KG1 (cell line): ENCODE measurements at regions not wholly inside any gene's neighbourhood (a gene's known extent, or its start where the extent isn't known, plus 50 kb on each side); places are given as distances from the start of the nearest gene placed in this dataset.
"Not testable (repeated sequence)": the region's sequence is repeated elsewhere in the genome, so short reads cannot be mapped to it uniquely, and the experiment has no call there.

Source experiments
- DNase-seq: peaks from one replicate; lab custom pipeline; 2025; lab: John Stamatoyannopoulos, UW

GRCh38 chr2:8495189-8495989 is 186.5 kb upstream of the ID2 start:
- DNase-seq, result no peak

- no peak for DNase-seq
Measured at GRCh38 chr2:8496079-8496478, 185.8 kb upstream of the ID2 start.

- DNase-seq, result no peak
Measured at GRCh38 chr2:8496617-8497016, 185.2 kb upstream of the ID2 start.

- no peak for DNase-seq
Measured at GRCh38 chr2:8498994-8499393, 182.9 kb upstream of the ID2 start.

GRCh38 chr2:8500124-8501054 is 181.5 kb upstream of the ID2 start:
- DNase-seq, result no peak

- DNase-seq, result no peak
Measured at GRCh38 chr2:8501061-8501720, 180.7 kb upstream of the ID2 start.

- DNase-seq, result no peak
Measured at GRCh38 chr2:8502316-8502715, 179.5 kb upstream of the ID2 start.

GRCh38 chr2:8505311-8505920 is 176.4 kb upstream of the ID2 start:
- no peak for DNase-seq

GRCh38 chr2:8506746-8507145 is 175.1 kb upstream of the ID2 start:
- DNase-seq, result no peak

GRCh38 chr2:8508766-8509165 is 173.1 kb upstream of the ID2 start:
- DNase-seq, result no peak

GRCh38 chr2:8509621-8510020 is 172.2 kb upstream of the ID2 start:
- no peak for DNase-seq

GRCh38 chr2:8510055-8510454 is 171.8 kb upstream of the ID2 start:
- DNase-seq, result not testable (repeated sequence)

GRCh38 chr2:8510519-8510918 is 171.3 kb upstream of the ID2 start:
- DNase-seq, result no peak

GRCh38 chr2:8511868-8512612 is 169.8 kb upstream of the ID2 start:
- no peak for DNase-seq

GRCh38 chr2:8513601-8514273 is 168.1 kb upstream of the ID2 start:
- no peak for DNase-seq

GRCh38 chr2:8514274-8514662 is 167.6 kb upstream of the ID2 start:
- DNase-seq, result no peak

- peak; percentile 94 for DNase-seq
Measured at GRCh38 chr2:8514796-8515758, 166.8 kb upstream of the ID2 start.

- no peak for DNase-seq
Measured at GRCh38 chr2:8515864-8516533, 165.9 kb upstream of the ID2 start.

- DNase-seq, result no peak
Measured at GRCh38 chr2:8517850-8518498, 163.9 kb upstream of the ID2 start.
